HG03045 (cell line): ENCODE measurements at regions not wholly inside any gene's neighbourhood (a gene's known extent, or its start where the extent isn't known, plus 50 kb on each side); places are given as distances from the start of the nearest gene placed in this dataset.
"Not testable (repeated sequence)": the region's sequence is repeated elsewhere in the genome, so short reads cannot be mapped to it uniquely, and the experiment has no call there.

ENCODE experiments used
- ATAC-seq: cut with Tn5 transposase; IDR thresholded peaks from one replicate; pipeline ENCODE4 v1.9.1; 2021; ENCODE audit warnings: mild to moderate bottlenecking, moderate library complexity; ENCODE audit not compliant: unreplicated experiment

DNA sequence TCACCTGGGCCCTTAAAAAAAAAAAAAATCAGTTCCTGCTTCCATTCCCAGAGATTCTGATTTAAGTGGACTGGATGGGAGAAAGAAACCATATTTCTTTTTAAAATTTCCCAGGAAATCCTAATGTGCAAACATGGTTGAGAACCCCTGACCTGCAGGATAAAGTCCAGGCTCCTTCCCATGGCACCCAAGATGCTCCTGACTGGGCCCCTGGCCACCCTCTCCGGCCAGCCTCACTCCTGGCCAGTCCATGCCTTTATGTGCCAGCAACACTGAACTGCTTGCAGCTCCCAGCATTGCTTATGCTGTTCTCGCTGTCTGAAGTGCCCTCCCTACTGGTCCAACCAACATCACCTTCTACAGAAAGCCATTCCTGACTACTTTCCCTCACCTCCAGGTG is 93.9 kb downstream of the TEX35 start:
- no peak for ATAC-seq

DNA sequence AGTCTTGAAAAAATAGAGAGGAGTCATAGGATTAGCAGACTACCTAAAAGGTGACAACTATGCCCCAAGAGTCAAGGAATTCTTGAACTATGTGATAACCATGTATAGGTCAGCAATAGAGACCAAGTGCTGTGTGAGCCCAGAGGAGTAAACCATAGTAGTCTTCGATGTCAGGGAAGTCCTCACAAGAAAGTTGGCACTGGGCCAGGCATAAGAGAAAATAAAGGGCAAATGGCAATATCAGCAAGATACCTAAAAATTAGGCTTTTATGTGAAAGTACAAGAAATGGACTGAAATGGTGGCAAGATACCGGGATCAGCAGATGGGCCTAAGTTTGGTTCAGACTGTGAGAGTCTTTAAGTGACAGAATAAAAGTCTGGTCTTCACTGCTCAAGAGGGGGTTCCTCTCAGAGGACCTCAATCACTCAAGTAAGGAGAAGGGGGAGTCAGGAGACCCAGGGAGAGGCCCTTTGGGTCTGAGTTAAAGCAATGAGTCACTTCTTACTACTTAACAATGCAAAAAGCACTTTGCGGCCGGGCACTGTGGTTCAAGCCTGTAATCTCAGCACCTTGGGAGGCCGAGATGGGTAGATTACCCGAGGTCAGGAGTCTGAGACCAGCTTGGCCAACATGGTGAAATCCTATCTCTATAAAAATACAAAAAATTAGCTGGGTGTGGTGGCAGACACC is 95.0 kb downstream of the TEX35 start:
- ATAC-seq, result peak; percentile 44

DNA sequence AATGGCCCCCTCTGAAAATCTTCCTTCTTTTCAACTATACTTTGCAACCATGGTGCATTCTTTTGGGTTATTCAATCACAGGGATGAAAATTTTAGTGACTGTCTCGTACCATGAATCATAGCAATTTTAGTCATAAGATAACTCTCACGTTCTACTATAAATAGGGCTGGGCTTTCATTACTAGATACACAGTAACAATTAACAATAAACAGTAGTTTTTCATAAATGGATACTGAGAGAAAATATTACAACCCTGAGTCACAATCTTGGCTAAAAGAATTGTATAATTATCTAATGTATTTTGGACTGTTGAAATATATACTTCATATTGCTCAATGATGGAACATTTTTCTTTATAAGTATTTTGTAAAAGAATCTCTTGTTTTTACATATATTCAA is 96.1 kb downstream of the TEX35 start:
- no peak for ATAC-seq

DNA sequence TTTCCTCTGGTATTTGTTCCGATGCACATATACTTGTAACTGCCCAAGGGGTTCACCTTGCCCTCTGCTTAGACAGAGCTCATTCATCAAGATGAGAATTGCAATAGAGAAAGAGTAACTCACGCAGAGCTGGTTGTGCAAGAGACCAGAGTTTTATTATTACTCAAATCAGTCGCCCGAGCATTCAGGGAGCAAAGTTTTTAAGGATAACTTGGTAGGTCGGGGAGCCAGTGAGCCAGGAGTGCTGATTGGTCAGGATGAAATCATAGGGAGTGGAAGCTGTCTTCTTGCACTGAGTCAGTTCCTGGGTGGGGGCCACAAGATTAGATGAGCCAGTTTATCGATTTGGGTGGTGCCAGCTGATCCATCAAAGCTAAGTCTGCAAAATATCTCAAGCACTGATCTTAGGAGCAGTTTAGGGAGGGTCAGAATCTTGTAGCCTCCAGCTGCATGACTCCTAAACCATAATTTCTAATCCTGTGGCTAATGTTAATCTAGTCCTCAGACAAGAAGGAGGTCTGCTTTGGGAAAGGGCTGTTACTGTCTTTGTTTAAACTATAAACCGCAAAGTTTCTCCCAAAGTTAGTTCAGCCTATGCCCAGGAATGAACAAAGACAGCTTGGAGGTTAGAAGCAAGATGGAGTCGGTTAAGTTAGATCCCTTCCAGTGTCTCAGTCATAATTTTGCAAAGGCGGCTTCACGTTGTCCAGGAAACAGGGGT is 97.9 kb downstream of the TEX35 start:
- ATAC-seq, result not testable (repeated sequence)

DNA sequence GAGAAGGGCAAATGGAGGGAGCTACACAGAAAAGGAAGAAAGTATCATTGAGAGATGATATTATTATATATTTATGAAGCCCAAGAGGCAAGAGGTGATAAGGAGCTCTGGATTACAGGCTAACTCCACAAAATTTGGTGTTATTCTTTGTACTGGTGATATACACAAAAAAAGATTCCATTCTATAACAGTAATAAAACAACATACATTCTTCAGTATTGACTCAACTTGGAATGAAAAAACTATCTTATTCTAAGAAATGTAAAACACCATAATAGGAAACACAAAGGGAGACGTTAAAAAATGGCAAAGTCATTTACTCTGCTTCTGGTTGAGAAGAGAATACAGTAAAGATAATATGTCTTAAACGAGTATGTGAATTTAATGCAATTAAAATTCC is 99.4 kb downstream of the TEX35 start:
- no peak for ATAC-seq

DNA sequence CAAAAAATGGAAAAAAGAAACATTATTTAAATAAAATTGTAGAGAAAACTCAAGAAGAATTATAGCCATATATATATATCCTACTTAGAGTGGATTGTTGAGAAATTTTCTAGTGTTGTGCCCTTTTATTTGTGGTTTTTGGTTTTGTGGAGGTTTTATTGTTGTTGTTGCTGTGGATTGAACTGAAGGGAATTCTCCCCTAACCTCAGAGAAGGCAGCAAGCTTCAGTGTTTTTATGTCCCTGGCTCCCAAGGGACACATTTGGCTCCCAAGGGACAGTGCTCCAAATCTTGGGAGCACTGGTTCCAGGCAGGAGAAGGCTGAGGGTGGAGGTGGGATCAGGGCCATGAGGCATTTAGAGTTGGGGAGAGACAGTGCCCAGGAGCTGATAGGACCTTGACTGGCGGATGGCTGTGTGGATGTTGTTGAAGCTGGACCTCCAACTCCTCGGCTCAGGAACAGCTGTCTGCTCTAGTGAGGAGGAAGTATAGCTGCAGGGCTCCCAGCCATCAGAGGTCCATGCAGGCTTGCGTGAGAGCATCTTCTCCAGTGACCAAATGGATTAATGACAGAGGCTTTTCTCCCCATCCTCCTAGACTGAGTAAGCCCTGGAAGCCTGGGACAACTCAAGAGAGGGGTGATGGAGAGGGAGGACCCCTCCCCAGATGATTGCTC is 100.5 kb downstream of the TEX35 start:
- no peak for ATAC-seq

DNA sequence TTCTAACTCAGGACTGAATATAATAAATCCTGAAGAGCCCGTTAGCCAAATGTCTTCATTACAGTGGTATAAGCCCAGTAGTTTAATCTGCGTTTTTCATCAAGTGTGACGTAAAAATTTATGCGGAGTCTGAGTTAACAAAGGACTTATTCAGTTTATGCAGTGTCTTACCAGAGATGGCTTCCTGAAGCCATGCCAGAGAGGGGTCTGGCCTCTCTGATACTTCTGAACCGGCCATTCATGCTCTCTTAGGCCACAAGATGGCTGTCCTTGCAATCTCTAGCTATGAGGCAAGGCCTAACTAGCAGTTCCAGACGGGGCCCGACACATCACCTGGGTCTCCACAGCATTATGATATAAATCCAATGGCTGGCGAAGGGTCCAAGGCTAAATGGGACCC is 101.4 kb downstream of the TEX35 start:
- no peak for ATAC-seq

DNA sequence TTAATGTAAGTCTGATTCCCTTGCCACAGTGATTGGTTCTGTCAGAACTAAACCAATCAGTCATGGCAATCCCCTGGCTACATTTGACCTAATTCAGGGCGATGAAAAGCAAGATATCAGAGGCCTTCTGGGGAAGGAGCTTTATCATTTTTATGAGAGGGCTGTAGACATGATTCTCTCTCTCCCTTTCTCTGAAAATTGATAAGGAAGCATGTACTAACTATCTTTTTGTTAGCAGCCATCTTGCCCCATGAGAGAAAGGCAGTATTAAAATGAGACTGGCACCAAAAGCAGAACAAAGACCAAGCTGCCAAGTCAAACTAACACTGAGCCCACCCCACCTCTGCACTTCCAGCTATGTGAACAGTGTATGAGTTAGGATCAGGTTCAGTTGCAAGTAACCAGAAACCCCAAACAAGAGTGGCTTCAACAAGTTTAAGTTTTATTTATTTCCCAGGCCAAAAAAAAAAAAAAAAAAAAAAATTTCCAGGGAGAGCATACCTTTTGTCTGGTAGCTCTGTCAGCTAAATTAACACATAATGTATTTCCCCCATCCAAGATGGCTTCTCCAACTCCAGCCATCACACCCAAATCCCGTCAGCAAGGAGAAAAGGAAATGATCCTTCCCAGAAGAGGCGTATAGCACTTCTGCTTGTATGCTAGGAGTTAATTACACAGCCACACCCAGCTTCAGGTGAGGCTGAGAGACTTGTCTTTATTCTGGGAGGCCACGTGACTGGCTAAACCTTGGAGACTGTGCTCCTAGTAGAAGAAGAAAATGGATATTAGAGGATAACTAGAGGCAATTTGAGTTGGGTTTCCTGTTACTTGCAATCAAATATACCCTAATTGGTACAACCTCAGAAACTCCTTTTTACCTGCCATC is 105.8 kb upstream of the RALGPS2 start:
- ATAC-seq, result no peak

DNA sequence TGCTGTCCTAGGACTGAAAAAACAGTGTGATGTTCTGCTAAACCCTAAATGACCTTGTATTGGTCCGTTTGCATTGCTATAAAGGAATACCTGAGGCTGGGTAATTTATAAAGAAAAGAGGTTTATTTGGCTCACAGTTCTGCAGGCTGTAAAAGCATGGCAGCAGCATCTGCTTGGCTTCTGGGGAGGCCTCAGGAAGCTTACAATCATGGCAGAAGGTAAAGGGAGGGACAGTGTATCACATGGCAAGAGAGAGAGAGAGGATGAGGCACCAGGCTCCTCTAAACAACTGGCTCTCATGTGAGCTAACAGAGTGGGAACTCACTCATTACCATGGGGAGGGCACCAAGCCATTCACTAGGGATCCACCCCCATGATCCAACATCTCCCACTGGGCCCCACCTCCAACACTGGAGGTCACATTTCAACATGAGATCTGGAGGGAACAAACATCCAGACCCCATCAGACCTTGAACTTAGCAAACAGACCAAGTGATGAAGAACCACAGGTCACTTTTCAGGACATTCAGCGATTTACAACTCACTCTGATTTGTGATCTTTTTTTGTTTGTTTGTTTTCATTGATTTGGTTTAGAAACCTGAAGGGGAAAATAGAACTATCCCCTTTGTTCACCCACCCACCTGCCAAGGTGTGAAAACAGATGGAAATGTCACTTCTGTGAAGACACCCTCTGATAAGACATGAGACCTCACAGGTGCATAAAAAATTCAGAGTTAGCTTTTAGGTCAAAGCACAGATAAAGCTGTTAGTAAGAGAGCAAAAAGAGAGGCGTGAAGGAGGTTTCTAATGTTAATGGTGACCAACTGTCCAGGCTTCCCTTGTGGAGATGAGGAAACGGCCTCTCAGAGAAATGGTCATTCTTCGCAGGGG is 104.2 kb upstream of the RALGPS2 start:
- no peak for ATAC-seq

DNA sequence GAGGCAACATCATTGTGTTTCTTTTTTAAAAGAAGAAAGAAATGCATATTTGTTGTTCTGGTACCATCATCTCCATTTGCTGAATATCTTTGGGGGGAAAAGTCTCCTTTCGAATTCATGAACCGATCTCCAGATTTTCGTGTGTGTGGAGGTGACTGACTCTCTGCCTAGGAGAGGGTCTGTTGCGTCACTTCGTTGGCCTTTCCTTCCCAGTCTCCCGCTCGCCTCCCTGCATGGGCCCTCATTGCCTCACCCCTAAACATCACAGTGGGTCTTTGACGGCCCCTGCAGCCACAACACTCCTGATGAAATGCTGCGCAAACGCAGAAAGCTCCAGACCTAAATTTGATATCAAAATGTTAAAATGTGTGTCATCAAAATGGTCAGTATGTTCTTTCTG is 103.2 kb upstream of the RALGPS2 start:
- no peak for ATAC-seq

DNA sequence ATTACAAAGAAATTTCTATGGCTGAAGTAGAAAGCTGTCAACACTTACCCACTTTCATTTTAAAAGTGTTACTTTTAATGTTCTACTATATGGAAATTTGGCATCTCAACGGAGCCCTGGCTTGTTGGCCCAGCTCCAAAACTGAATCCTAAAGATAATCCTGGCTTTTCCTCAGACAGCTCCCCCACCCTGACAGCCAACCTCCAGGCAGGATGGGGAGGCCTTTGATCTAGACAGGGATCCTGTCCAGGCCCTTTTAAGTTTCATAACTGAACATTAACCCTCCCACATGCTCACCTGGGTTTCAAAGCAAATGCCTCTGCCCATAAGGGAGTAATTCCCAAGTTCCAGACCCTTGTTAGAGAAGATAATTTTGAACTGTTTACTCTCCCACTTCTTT is 99.3 kb upstream of the RALGPS2 start:
- ATAC-seq, result no peak

DNA sequence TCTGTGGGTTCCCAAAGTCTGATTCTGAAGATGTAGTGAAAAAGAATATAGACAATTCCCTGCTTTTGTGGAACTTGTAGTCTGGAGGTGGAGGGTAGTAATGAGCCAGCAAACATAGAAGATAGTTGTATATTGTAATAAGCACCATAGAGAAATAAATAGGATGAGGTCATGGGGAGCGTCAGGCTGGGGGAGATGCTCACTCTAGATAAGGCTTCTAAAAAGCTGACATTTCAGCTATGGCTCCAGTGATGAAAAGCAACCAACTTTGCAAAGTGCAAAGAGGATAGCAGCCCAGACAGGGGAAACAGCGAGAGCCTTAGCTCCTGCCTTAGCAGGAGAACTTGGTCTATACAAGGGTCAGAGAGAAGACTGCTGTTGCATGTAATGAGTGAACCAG is 98.0 kb upstream of the RALGPS2 start:
- no peak for ATAC-seq

DNA sequence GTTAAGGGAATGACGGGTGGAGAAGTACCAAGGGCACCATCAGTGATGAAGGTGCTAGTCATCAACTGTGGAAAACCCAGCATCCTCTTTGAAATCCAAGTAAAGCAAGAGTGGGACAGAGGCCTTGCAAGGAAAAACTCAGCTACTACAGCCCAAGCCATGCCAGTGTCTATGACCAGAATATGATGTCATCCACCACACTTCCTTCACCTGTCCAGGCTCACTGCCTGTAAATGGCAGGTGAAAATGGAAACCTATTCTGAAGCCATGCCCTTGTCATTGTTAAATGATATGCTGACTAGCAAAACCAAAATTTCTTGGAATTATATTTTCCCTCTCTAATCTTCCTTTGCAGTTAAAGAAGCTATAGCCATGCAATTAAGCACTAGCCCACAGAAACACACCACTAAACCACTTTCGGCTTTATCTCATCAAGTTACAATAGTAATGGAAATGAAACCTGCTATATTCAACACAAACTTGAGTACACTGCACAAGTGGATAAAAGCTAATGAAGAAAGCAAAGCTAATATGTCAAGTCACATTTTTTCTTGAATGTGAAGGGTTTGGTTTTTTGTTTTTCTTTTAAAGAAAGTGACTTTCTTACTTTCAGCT is 96.3 kb upstream of the RALGPS2 start:
- no peak for ATAC-seq

DNA sequence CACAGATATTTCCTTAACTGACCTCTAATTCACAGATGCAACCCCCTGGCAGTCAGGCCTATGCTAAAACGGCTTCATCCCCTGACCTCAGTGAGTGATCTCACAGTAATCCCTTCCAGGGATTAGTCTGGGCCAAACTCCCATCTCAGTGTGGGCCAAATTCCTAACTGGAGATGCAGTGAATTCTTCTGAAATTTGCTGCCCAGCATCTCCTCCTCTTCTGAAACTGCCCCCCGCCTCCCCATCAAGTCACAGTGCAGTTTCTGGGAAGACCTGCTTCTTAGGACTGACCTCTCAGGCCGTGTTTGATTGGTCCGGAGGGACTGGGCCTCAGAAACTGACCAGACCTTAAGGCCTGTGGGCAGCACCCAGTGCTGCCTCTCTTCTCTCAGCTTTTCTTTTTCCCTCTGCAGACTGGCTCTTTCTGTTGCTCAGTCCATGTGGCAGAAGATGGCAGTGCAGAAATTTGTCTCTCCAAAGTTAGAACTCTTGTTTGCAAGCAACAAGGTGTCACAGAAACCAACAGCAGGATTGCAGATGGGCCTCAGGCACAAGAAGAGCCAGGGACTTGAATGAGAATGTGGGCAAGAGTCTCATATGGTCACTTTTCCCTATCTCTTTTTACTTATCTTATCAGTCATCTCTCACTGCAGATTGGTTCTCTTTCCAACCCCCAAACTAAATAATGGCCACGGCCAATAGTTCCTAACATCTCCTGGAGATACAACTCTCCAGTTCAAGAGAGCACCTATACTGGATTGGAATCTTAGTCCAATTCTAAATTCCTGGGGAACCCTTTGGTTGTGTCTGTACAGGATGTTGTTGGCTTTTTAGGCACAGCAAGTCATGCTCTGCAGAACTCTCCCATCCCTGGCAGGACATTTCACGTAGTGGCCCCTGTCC is 95.5 kb upstream of the RALGPS2 start:
- no peak for ATAC-seq

DNA sequence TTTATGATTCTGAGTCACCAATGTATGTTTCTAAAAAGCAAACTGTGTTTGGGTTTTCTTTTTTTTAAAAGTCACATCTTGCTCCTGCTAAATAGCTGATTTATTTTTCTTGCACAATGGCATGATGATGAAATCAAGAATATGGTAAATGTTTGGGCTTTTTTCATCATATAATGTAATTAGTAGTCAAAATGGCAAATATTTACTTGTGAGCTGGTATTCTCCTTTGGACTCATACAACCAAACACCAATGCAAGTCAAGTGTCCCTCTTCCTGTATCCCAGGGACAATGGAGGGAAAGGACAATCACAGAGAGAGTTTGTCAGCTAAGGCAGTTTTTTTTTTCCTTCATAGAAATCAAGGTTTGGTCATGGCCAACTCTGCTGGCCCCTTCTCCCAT is 94.6 kb upstream of the RALGPS2 start:
- no peak for ATAC-seq

DNA sequence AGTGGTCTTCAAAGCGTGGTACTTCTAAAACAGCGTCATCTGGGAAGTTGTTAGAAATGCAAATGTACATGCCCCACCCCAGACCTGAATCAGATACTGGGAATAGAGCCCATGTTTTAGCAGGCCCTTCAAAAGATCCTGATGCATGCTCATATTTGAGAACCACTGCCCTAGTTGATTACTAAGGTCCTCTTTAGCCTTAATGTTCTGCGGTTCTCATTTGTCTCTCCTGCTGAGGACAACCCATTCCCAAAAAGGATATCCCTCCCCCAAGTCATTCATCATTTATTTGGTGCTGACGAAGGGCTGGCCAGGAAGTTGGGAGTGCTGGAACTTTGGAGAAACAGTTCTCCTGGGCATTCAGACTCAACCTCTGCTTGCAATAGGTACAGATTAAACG is 92.4 kb upstream of the RALGPS2 start:
- no peak for ATAC-seq

DNA sequence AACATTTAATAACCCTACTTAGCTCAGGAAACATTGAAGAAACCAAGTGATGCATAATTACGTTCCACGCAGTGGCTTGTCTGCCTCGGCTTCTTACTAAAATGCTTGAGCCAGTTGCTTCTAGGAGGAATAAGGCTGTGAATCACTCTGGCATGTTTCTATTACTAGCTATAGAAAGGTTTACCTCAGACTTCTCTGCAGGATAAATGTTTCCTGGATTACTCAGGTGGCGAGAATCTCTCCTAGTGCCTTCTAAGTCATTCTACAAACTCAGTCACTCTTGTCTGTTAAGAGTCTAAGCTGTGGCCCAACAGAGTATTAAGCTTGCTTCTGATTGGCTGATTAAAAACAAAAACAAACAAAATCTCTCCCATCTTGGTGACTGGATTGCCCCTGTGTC is 92.0 kb upstream of the RALGPS2 start:
- no peak for ATAC-seq

DNA sequence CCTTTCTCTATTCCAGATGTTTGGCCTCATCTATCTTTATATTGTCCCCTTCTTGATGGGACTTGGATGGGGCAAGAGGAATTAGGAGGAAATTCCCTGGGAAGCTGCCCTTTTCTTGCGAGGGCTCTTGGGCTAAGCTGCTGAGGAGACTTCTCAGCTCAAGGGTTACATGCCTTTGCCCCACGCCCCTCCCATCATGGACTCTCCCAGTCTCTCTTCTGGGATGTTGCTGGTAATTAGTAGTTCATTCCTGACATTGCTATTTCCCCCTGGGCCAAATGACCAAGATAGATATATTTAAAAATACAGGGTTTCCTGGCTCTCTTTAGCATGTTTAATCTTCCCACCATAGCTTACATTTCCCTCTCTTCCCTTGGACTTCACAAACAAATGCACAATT is 90.6 kb upstream of the RALGPS2 start:
- no peak for ATAC-seq

DNA sequence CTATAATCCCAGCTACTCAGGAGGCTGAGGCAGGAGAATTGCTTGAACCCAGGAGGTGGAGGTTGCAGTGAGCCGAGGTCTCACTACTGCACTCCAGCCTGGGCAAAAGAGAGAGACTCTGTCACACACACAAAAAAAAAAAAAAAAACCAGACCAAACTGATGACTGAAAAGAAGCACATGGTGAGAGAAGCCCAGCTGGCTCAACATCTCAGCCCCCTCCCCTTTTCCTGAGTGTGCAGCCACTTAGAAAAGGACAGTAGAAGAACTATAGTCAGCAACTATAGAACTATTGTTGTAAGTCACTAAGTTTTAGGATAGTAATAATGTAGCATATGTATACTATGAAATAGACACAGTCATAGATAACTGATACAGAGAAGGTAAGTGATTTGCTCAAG is 87.2 kb upstream of the RALGPS2 start:
- no peak for ATAC-seq
